KOPT-K1 (cell line): ENCODE measurements at regions not wholly inside any gene's neighbourhood (a gene's known extent, or its start where the extent isn't known, plus 50 kb on each side); places are given as distances from the start of the nearest gene placed in this dataset.

Experiments
- H3K27ac ChIP-seq: fragments of 200-600 bp; sonication (generic); 2 replicates; pipeline ENCODE4 v1.5.1; 2016; ENCODE audit warnings: antibody characterized with exemption, mild to moderate bottlenecking, low read depth, low read length; ENCODE audit not compliant: poor library complexity, severe bottlenecking
- H3K36me3 ChIP-seq: fragments of 200-600 bp; sonication (generic); 2 replicates; pipeline ENCODE4 v1.5.1; 2017; ENCODE audit warnings: antibody characterized with exemption, mild to moderate bottlenecking, low read length, moderate library complexity; ENCODE audit not compliant: insufficient read depth
- H3K9me3 ChIP-seq: fragments of 200-600 bp; sonication (generic); 2 replicates; pipeline ENCODE4 v1.5.1; 2017; ENCODE audit warnings: antibody characterized with exemption, low read length, mild to moderate bottlenecking; ENCODE audit not compliant: insufficient read depth, poor library complexity, severe bottlenecking

DNA sequence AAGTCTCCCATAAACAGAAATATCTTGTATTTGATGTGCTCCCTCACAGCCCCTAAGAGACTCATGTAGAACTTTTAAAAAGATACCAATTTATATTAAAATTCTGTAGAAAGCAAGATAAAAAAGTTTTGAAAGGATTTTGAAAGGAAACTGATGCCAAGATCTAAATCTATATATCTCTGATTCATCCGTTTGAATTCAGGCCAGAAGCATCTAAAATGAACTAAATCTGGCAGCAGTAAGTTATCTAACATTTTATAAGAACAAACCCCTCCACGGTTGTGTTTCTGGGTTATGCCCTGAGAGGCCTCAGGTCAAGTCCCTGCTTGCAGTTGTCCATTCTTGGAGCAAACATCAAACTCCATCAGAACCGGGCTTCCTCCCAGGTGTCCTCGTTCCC is 165.8 kb downstream of the FBXO15 start:
- Histone ChIP-seq H3K27ac (no peak overlapping the region), H3K36me3 (no peaks in the 10 kb centered on the region), H3K9me3 (no peaks in the 10 kb centered on the region)

DNA sequence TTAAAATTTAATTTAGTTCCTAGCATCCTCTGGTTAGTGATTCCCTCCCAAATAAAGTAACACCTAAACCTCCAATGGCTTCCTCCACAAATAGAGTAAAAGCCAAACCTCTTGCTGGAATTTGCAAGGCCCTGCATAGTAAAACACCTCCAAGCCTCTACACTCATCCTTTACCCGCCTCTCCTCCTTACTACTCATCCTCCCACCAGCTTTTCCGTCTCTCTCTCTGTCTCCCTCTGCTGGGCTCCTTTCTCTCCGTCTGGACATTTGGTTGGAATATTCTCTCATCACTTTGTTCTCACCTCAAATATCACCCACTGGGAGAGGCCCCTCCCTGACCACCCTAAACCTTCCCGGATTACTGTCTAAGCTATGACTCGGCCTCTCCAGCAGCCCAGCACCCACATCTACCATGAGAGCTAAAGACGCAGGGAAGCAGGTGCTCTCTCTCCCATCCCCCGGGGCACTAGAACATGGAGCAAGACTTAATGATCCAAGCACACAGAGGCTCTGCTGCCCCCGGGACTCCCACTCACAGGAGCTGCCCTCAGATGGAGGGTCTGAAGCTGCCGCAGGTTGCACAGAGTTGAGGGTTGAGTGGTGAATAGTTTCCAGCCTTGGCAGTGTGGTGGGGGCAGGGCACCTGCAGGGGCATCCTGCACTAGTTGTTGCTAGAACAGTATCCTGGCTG is 167.2 kb downstream of the FBXO15 start:
- Histone ChIP-seq H3K27ac (no peak overlapping the region), H3K36me3 (no peaks in the 10 kb centered on the region), H3K9me3 (no peaks in the 10 kb centered on the region)

DNA sequence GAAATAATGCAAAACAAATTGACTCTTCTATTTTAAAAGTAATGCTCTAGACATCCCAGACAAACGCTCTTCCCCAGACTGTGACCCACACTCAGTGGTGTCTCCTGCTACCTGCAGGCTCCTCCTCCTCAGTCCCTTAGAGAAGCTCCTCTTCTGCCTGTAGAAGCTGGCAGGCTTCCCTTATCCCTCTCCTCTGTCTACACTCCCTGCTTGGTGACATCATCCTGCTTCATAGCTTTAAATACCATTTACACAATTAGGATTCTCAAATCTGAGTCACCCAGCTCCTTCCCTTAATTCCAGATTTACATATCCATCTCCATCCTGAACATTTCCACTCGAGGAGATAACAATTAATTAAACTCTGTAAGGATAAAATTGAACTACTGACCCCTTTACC is 167.9 kb downstream of the FBXO15 start:
- H3K36me3 ChIP-seq: no peaks in the 10 kb centered on the region
- H3K9me3 ChIP-seq: no peaks in the 10 kb centered on the region
- H3K27ac ChIP-seq: no peak overlapping the region

DNA sequence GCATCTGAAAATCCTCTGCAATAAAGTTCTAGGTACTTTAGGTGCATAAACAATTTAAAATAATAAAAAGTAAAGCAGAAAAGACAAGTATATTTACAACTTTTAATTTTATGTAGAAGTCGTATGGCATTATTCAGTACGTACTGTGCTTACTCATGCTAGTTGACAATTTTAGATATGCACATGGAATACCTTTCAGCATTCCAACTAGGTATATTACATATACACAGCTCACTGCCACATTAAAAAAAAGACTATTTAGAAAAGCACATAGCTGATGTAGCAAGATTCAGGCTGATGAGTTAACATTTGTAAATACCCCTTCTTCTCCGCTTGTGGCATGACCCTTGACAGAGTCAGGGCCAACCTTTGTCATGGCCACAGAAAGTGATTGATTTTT is 171.2 kb downstream of the FBXO15 start:
- H3K9me3 ChIP-seq: no peaks in the 10 kb centered on the region
- H3K36me3 ChIP-seq: no peaks in the 10 kb centered on the region
- no peak overlapping the region for H3K27ac ChIP-seq

DNA sequence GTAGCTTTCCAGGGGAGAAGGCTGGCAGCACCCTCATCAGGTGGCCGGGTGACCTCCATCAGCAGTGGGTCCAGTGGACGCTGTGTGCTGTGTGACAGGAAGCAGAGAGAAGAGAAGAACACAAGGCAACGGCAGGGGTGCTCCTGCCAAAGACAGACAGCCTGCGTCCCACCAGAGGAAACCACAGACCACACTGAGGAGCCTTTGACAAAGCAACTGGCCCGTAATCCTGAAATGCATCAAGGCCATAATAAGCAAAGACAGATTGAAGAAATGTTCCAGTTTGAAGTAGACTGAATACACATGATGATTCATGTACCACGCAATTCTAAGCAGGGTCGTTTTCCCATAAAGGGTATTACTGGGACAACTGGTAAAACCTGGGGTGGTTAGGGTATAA is 172.4 kb downstream of the FBXO15 start:
- H3K27ac ChIP-seq: no peak overlapping the region
- no peaks in the 10 kb centered on the region for H3K9me3 ChIP-seq

DNA sequence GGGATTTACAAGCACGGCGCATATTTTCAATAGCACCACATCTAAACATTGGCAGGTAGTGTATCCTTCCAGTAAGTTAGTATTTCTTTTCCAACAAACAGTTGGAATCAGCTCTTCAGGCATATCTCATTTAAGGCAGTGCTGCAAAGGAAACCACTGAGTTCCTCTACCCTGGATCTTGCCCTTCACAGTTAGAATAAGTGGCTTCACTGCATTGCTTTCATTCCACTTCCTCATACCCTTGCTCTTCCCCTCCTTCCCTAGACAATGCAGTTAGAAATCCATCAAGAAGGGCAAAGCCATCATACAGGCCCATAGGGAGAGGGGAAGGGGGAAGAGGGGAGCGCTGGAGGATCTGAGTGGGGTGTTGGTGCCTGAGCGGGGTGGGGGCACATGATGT is 173.7 kb downstream of the FBXO15 start:
- Histone ChIP-seq H3K27ac (no peak overlapping the region), H3K9me3 (no peaks in the 10 kb centered on the region), H3K36me3 (no peaks in the 10 kb centered on the region)

More for the DNA sequence above, 172.4 kb downstream of the FBXO15 start:
- no peaks in the 10 kb centered on the region for H3K36me3 ChIP-seq

DNA sequence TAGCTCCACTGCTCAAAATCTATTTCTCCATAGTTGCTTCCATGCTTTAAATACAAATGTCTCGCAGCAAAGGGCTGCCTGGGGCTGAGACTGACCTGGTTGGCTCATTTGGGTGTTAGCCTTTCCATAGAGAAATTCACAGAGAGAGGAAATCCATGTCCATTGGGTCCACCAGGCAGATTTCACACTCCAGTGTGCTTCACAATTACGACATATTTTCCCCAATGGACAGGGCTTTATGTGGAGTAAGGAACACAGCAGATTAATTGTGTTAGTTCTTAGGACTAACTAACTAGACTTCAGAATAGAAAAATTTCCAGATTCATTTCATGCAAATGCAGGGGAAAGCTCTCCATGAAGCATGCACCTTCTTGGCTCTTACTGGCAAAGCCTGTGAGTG is 180.7 kb downstream of the FBXO15 start:
- H3K36me3 ChIP-seq: no peaks in the 10 kb centered on the region
- H3K27ac ChIP-seq: no peak overlapping the region
- no peaks in the 10 kb centered on the region for H3K9me3 ChIP-seq

DNA sequence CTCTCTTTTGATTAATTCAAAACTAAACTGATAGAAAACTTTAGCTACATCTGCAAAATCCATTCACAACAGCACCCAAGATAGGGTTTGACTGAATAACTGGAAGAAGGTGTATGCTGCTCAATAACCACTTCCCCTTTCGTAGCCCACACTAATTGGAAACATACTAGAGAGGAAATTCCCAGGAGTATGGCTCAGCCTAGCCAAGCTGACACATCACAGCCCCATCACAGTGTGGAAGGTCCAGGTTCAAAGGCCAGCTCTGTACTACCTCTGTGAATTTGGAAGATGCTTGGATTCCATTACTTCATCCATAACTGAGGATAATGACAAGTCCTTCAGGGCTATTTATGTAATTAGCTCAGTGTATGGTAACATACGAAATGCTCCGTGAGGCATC is 185.4 kb downstream of the FBXO15 start:
- H3K36me3 ChIP-seq: no peaks in the 10 kb centered on the region
- H3K9me3 ChIP-seq: no peaks in the 10 kb centered on the region
- H3K27ac ChIP-seq: no peak overlapping the region

DNA sequence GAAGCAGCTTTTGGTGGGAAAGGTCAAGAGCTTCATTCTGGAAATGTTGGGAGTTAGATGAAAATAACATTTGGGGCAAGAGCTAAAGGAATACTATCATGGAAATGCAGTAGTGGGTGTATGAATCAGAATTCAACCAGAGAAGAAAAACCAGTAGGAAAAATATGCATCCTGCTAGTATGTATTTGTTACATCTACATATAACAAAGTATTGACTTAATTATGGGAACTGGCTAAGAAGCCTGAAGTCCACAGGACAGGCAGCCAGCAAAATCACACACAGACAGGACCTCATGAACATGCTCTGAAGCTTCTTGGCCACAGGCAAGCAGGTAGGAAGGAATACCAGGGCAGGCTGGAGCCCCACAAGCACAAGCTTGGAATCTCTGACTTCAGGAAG is 185.8 kb downstream of the FBXO15 start:
- H3K9me3 ChIP-seq: no peaks in the 10 kb centered on the region
- no peak overlapping the region for H3K27ac ChIP-seq
- no peaks in the 10 kb centered on the region for H3K36me3 ChIP-seq

DNA sequence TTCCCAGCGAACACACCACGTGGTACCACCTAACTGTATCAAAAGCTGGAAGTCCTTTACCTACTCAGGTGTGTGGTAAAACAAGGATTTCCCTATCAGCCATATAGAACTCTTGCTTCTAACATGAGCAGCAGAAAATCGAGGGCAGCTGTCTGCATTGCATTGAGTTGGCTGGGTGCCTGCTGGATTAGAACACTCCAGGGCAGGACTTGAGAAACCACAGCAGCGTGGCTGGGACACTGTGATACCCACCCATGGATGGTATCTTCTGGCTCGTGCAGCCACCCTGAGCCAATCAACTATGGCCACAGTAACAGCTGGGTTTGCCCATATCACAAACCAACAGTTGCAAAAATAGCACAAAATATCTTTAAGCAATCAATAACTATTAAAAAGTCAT is 188.3 kb downstream of the FBXO15 start:
- Histone ChIP-seq H3K27ac (no peak overlapping the region), H3K36me3 (no peaks in the 10 kb centered on the region), H3K9me3 (no peaks in the 10 kb centered on the region)

DNA sequence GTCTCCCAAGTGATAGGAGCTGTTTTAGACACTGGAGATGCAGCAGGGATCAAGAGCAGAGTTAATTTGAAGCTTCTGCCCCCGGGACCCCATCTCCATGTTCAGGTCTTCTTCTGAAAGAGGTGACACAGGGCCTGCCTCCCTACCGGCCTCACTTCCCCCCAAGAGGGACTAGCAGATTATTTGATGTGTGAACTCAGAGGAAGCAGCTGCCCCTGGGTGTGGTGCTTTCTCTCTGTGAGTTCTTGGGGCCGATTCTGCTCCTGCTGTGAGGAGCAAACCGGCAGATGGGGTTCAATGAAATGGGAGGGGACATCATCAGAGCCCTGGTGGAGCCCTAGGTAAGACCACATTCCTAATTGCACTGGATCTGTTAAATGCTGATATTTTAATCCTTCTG is 193.4 kb downstream of the FBXO15 start:
- Histone ChIP-seq H3K27ac (no peak overlapping the region), H3K9me3 (no peaks in the 10 kb centered on the region), H3K36me3 (no peaks in the 10 kb centered on the region)

DNA sequence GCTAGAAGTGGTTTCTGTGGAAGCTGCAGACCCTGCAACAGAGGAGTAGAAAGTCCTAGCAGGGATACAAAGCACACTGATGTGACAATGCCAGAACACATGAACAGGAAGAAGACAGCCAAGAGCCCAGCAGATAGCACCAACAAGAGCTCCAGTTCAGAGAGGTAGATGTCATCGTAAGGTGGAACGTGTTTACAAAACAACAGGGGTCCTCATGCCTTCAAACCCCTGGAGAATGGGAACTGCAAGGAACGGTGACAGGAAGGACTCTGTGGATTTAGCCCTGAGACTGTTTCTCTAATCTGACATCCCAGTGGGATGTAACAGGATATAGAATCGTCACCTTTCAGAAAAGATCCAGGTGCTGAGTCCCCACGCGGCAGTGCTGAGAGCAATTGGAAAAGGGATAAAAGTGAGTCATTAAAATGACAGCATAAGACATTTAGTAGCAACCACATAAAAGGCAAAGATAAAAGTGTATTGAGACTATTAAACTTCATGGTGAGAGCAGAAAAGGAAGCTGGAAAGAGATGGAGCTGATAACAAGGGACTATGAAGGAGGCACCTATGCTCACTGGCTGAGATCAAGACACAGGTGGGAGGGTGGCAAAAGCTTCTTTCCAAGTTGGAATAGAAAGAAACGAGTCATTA is 195.2 kb downstream of the FBXO15 start:
- H3K9me3 ChIP-seq: no peaks in the 10 kb centered on the region
- no peaks in the 10 kb centered on the region for H3K36me3 ChIP-seq
- H3K27ac ChIP-seq: no peak overlapping the region

DNA sequence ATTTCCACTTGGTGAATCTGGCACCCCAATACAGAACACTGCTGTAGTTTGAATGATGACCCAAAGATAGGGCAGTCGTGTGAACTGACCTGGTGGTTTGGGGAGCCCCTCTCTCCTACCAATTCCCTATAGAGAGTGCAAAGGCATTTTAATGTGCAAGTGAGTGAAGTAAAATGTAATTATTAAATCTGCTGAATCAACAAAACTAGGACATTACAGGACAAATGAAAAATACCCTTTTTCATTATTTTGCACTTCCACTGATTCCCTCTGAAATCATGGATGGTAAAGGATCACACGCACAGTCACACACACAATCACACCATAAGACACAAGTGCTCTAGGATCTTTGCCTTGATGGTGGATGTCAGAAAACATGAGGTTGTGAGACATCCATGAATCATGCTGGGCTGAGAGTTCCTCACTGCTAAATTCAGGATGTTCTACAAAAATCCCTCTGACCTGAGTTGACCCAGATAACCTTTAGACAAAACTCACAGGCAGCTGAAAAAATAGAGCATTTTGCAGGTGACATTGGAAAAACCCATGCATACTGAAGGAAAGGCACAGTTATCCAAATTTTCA is 197.4 kb downstream of the FBXO15 start:
- Histone ChIP-seq H3K9me3 (no peaks in the 10 kb centered on the region), H3K27ac (no peak overlapping the region), H3K36me3 (no peaks in the 10 kb centered on the region)

DNA sequence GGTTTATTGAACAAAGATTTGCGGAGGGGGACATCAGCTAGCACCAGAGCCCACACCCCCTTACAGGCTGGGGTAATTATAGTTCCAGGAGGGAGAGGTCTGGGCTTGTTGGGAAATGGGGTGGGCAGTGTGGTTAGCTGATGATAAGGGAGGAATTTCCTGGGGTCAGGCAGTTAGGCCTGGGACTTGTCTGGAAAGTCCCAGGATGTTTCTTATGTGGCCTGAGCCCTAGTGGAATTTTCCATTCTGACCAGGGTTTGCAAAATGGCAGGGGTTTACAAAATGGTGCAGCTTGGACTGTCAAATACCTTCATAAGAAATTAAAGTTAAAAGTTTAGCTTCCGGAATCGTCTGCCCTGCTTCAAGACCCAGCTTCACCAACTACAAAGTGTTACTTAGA is 199.1 kb downstream of the FBXO15 start:
- Histone ChIP-seq H3K36me3 (no peaks in the 10 kb centered on the region), H3K27ac (no peak overlapping the region), H3K9me3 (no peaks in the 10 kb centered on the region)

DNA sequence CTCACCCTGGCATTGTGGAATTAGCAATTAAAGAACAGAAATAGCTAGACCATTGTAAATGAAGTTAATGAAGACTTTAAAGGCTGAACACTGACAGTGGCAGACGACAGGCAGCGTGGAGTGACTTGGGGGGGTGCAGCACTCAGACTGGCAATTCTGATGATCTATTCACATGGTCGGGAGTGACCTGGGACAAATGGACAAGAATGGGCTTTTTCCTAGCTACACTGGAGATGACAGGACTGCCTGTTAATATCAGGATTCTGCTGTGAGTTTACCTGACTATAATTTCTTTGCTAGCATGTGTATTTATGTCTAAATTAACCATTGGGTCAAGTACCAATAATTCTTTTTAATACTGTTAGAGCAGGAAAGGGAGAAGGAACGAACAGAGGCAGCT is 199.6 kb downstream of the FBXO15 start:
- H3K9me3 ChIP-seq: no peaks in the 10 kb centered on the region
- no peaks in the 10 kb centered on the region for H3K36me3 ChIP-seq
- no peak overlapping the region for H3K27ac ChIP-seq
